GM19452 (cell line): ENCODE measurements at regions not wholly inside any gene's neighbourhood (a gene's known extent, or its start where the extent isn't known, plus 50 kb on each side); places are given as distances from the start of the nearest gene placed in this dataset.

Source experiments
- ATAC-seq: cut with Tn5 transposase; IDR thresholded peaks from one replicate; pipeline ENCODE4 v1.9.1; 2021; ENCODE audit not compliant: unreplicated experiment

GRCh38 chr18:34977838-34978532, 63.2 kb upstream of the MAPRE2 start:
- ATAC-seq: no peak

GRCh38 chr18:34978533-34978893, 62.7 kb upstream of the MAPRE2 start:
- ATAC-seq: peak; percentile 3

GRCh38 chr18:34978953-34979608, 62.1 kb upstream of the MAPRE2 start:
- peak; percentile 39 for ATAC-seq

- ATAC-seq: no peak
Observed at GRCh38 chr18:34981487-34981886, 59.7 kb upstream of the MAPRE2 start.

- no peak for ATAC-seq
Observed at GRCh38 chr18:34985963-34986362, 55.2 kb upstream of the MAPRE2 start.

- no peak for ATAC-seq
Observed at GRCh38 chr18:34990597-34990996, 50.6 kb upstream of the MAPRE2 start.

GRCh38 chr18:34991152-34991551, 50.1 kb upstream of the MAPRE2 start:
- no peak for ATAC-seq
